GM21528 (cell line): ENCODE measurements at regions not wholly inside any gene's neighbourhood (a gene's known extent, or its start where the extent isn't known, plus 50 kb on each side); places are given as distances from the start of the nearest gene placed in this dataset.

ENCODE experiments used
- ATAC-seq: cut with Tn5 transposase; IDR thresholded peaks from one replicate; pipeline ENCODE4 v1.9.1; 2021; ENCODE audit warnings: mild to moderate bottlenecking, moderate library complexity; ENCODE audit not compliant: unreplicated experiment, low FRiP score

GRCh38 chr21:23740463-23740862 lies 1866.8 kb downstream of the MRPL39 start:
- ATAC-seq: no peak

GRCh38 chr21:23732776-23733175 lies 1874.5 kb downstream of the MRPL39 start:
- ATAC-seq: no peak

GRCh38 chr21:23729331-23729730 lies 1878.0 kb downstream of the MRPL39 start:
- no peak for ATAC-seq

GRCh38 chr21:23725576-23725975 lies 1881.7 kb downstream of the MRPL39 start:
- no peak for ATAC-seq

- no peak for ATAC-seq
These were observed 1888.6 kb downstream of the MRPL39 start for GRCh38 chr21:23718446-23719285.

- ATAC-seq: no peak
These were observed 1895.1 kb downstream of the MRPL39 start for GRCh38 chr21:23712166-23712565.

GRCh38 chr21:23706431-23706830 lies 1900.8 kb downstream of the MRPL39 start:
- no peak for ATAC-seq

- no peak for ATAC-seq
These were observed 1907.9 kb downstream of the MRPL39 start for GRCh38 chr21:23699402-23699801.

- ATAC-seq: no peak
These were observed 1908.7 kb downstream of the MRPL39 start for GRCh38 chr21:23698619-23699018.

- no peak for ATAC-seq
These were observed 1911.8 kb downstream of the MRPL39 start for GRCh38 chr21:23695443-23695842.

GRCh38 chr21:23694390-23694789 lies 1912.9 kb downstream of the MRPL39 start:
- ATAC-seq: no peak

GRCh38 chr21:23690316-23690715 lies 1917.0 kb downstream of the MRPL39 start:
- no peak for ATAC-seq

GRCh38 chr21:23686737-23687523 lies 1920.4 kb downstream of the MRPL39 start:
- no peak for ATAC-seq

GRCh38 chr21:23684431-23684830 lies 1922.8 kb downstream of the MRPL39 start:
- ATAC-seq: no peak

GRCh38 chr21:23664193-23664694 lies 1943.0 kb downstream of the MRPL39 start:
- no peak for ATAC-seq

GRCh38 chr21:23660560-23660959 lies 1946.7 kb downstream of the MRPL39 start:
- ATAC-seq: no peak

- ATAC-seq: no peak
These were observed 1962.5 kb downstream of the MRPL39 start for GRCh38 chr21:23644768-23645167.

- ATAC-seq: no peak
These were observed 1967.6 kb downstream of the MRPL39 start for GRCh38 chr21:23639721-23640120.

GRCh38 chr21:23638131-23638695 lies 1969.1 kb downstream of the MRPL39 start:
- no peak for ATAC-seq

GRCh38 chr21:23633447-23633940 lies 1973.8 kb downstream of the MRPL39 start:
- no peak for ATAC-seq

GRCh38 chr21:23624281-23624680 lies 1983.0 kb downstream of the MRPL39 start:
- no peak for ATAC-seq
